Fibroblast of mammary gland (primary cell): ENCODE measurements at regions not wholly inside any gene's neighbourhood (a gene's known extent, or its start where the extent isn't known, plus 50 kb on each side); places are given as distances from the start of the nearest gene placed in this dataset.

Source experiments
- DNase-seq: peaks from one replicate; pipeline ENCODE4 v3.0.0-alpha.2; 2010; ENCODE audit warnings: low read depth
- H3K4me3 ChIP-seq: 2 replicates; pipeline ENCODE4 v1.5.1; 2011; ENCODE audit warnings: low read depth, mild to moderate bottlenecking, low read length, moderate library complexity; ENCODE audit not compliant: control insufficient read depth
- TF ChIP-seq, protein P1 (sequence below): conservative IDR thresholded peaks from 2 replicates; pipeline ENCODE4 v1.5.1; 2011; ENCODE audit warnings: low read depth, low read length, inconsistent platforms; ENCODE audit not compliant: control insufficient read depth, insufficient read depth

DNA sequence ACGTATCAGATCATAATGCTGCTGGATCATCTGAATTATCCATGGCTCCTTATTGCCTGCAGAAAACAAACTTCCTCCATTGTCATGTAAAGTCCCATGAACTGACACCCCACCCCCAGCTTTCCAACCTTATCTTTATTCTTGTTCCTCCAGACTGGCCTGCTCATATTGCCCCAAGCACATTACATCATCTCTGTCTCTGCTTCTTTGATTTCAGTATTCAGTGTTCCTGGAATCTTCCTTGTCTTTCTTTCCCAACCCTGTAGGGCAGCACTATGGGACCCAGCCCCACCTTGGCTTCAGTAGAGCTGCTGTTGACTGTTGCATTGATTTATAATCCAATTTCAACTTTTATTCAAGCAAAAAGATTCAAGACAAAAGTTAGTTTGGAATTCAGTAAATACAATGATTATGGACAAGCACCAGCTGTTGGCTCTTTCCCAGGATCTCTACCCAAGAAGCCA, 187.5 kb upstream of the ECI2 start:
- H3K4me3 ChIP-seq = no peak overlapping the region
- DNase-seq = peak; percentile 46
- TF ChIP-seq, protein P1, sequence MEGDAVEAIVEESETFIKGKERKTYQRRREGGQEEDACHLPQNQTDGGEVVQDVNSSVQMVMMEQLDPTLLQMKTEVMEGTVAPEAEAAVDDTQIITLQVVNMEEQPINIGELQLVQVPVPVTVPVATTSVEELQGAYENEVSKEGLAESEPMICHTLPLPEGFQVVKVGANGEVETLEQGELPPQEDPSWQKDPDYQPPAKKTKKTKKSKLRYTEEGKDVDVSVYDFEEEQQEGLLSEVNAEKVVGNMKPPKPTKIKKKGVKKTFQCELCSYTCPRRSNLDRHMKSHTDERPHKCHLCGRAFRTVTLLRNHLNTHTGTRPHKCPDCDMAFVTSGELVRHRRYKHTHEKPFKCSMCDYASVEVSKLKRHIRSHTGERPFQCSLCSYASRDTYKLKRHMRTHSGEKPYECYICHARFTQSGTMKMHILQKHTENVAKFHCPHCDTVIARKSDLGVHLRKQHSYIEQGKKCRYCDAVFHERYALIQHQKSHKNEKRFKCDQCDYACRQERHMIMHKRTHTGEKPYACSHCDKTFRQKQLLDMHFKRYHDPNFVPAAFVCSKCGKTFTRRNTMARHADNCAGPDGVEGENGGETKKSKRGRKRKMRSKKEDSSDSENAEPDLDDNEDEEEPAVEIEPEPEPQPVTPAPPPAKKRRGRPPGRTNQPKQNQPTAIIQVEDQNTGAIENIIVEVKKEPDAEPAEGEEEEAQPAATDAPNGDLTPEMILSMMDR = no peak

DNA sequence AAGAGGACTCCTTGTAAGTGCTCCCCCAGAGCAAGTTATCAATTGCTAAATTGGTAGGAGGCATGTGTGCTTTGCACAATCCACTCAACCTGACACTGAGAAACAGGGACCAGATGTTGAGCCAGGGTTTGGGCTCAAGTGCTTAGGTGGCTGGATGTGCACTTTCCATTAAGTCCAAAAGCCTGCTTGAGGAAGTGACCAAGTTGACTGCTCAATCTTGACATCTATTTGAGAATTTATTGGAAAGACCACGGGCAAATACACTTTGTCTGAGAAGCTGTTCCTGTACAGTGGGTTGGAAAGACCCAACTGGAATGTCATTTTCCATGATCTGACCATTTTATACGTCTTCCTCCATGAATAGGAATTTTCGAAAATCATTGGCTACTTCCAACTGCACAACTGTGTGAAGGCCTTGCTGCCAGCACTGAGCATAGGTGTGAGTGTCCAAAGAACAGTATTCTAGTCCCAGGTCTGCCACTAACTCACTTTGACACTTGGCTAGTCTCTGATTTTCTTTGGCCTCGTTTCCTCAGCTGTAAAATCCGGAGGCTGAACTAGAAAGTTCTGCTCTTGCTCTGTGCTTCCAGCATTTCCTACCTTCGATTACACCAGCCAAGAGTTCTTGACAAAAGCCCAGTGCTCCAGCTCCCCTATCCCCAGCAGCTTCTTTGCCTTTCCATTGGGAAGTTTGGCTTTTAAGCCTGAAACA, 186.9 kb upstream of the ECI2 start:
- DNase-seq = no peak
- TF ChIP-seq, protein P1 = no peak
- no peak overlapping the region for H3K4me3 ChIP-seq

DNA sequence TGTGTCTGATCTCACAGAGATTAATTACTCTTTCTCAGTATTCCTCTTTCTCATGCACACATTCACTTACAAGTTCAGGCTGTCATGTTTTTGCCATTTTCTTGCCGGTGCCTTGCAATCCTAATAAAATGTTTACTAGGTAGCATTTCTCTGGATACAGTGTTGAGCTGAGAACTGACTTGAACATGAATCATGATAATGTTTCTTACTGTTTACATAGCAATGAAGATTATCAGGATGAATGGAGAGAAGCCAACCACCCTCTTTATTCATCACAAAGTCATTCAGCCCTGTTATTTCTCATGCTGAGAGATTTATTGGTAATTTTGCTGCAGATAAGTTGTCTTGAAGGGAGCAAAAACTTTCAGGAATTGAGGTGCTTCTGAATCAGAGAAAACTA, 185.5 kb upstream of the ECI2 start:
- DNase-seq = peak; percentile 93
- TF ChIP-seq, protein P1 = no peak
- H3K4me3 ChIP-seq = no peak overlapping the region

DNA sequence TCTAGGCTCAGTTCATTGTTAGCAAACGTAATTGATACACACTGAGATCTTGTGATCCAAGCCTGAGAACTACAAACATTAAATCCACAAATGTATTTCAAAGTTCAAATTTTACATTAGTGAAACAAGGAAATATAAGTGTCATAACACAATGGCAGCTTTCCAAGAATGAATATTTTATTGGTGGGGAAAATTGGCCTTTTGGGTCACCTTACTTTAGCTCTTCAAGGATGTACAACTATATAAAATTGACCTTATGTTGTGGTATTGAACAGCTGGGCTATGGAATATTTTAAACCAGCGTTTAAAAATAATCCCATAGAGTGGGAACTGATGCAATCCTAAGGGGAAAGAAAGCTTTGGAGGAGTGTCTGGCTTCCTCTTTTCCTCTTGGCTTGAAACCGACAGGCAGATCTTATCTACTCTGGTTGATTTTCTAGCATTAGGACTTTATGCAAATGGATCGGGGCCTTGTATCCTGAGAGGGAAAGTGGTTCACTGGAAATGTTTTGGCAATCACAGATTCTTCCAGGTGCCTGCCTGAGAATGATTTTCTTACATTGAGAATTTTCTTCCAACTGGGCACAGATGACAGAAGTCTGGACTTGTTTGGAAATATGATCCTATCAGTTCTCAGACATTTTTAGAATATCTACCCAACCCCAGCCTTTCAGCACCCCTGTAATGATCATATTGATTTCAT, 184.8 kb upstream of the ECI2 start:
- no peak overlapping the region for H3K4me3 ChIP-seq
- TF ChIP-seq, protein P1 = no peak
- peak; percentile 38 for DNase-seq

DNA sequence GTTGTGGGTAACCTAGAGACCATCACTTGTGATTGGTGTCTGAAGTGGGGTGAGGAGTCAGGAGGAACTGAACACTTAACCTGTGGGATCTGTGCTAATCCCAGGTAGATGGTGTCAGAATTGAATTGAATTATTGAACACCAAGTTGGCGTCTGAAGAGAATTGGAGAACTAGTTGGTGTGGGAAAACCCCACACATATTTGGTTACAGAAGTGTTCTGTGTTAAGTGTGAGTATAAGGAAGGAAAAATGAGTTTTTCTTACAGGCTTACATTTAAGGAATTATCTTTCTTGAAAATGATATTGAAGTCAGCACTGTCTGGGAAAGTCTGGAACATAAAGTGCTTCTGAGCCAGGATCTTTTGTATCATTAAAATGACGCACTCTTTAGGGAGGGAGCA, 182.9 kb upstream of the ECI2 start:
- no peak overlapping the region for H3K4me3 ChIP-seq
- DNase-seq = no peak
- TF ChIP-seq, protein P1 = no peak

DNA sequence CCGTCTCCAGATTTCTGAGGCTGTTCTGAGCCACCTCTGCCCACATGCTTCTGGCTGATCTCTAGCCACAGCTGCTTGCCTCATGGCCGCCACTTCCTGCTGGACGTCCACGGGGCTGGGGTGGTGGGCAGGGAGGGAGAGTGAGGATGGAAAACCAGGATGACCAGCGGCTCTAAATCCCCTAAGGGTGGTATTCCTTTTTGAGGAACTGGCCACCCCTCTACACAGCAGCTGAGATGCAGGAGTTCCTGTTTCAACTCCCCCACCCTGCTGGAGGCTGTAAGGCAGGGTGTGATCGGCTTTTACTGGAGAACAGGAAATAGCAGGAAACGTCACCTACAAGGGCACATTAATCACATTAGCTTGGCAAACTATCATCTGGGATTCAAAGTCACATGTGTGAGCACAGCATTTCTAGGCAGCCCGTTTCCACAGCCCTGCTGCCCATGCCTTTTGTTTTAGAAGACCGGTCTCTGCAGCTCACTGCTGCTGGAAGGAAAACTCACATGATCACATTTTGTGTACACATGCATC, 181.6 kb upstream of the ECI2 start:
- H3K4me3 ChIP-seq = no peak overlapping the region
- peak; percentile 94 for DNase-seq
- TF ChIP-seq, protein P1 = no peak
